ENCODE measurements at regions not wholly inside any gene's neighbourhood (a gene's known extent, or its start where the extent isn't known, plus 50 kb on each side); places are given as distances from the start of the nearest gene placed in this dataset.

DNA sequence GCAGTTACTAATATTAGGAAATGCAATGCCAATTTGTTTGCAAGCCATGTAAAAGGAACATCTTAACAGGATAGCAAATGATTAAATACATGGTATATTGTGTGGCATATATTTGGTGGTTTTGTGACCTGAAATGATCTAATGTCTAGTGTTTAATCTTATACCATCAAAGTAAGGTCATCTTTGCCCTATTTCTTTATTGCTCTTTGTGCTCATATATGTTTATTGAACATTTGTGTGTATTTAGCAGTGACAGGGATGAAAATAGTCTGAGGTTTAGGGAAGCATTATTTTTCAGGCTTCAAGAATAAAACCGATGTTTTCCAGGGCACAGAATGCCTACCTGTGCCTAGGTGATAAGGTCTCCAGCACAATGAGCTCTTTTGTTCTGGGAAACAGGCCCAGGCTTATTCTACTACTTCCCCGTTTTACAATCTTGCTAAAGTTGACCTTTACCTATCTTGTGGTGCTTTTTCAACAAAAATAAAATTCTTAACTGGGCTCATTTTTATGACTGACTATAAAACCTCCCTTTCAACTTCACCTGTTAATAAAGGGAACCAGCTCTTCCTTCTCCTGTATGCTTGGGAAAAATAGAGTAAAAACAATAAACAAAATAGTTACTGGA, 105.6 kb upstream of the ANKH start:
- Mint-ChIP-seq H3K4me3 (no peak overlapping the region), H3K9me3 (no peaks in the 10 kb centered on the region), H3K27ac (no peak overlapping the region), H3K27me3 (ENCODE audit: insufficient read depth) (peaks cover 10% of the 10 kb centered on the region), H3K4me1 (ENCODE audit: low read depth) (peaks cover 9% of the 10 kb centered on the region), H3K36me3 (ENCODE audit: low read depth) (no peaks in the 10 kb centered on the region)
- DNase-seq (ENCODE audit: low spot score): no peak
- intact Hi-C loops (cut with micrococcal nuclease): no loop called here

DNA sequence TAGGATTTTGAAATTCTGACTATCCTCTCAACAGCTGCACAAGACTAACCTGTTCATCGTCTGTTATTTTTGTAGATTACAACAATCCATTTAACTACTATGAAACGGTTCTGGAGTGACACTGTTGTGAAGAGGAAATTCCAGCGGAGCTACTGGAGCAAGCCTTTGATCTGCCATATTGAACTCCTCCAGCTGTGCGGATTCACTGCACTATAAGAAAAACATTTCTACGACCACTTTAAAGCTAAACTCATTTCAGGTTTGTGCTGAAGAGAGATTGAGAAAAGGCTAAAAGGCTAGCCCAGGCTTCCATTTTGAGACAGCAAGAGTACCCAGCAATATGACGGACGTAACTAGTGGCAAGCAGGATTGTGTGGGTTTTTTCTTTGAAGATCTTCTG, 104.9 kb upstream of the ANKH start:
- H3K27me3 Mint-ChIP-seq (ENCODE audit: insufficient read depth): peaks cover 12% of the 10 kb centered on the region
- no peak overlapping the region for H3K27ac Mint-ChIP-seq
- H3K9me3 Mint-ChIP-seq: no peaks in the 10 kb centered on the region
- H3K4me1 Mint-ChIP-seq (ENCODE audit: low read depth): peaks cover 9% of the 10 kb centered on the region
- no peak for DNase-seq (ENCODE audit: low spot score)
- H3K4me3 Mint-ChIP-seq: no peak overlapping the region
- intact Hi-C loops (cut with micrococcal nuclease): no loop called here
- H3K36me3 Mint-ChIP-seq (ENCODE audit: low read depth): no peaks in the 10 kb centered on the region

DNA sequence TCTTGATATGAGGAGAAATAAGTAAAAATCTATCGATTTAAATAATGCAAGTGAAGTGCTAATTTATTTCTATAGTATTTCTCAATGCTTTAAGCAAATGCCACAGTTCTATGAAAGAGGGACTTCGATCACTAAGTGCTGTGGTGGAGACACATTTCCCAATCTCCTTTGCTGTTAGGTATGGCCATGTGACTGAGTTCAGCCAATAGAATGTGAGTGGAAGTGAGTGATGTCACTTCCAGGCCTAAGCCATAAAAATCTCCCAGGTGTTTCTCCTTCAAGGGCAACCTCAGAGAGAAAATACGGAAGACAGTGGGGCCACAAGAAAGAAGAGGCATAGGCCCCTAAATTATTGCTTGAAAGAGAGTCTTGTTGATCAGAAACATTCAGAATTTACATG, 100.3 kb upstream of the ANKH start:
- peaks cover 9% of the 10 kb centered on the region for H3K27me3 Mint-ChIP-seq (ENCODE audit: insufficient read depth)
- H3K36me3 Mint-ChIP-seq (ENCODE audit: low read depth): no peaks in the 10 kb centered on the region

DNA sequence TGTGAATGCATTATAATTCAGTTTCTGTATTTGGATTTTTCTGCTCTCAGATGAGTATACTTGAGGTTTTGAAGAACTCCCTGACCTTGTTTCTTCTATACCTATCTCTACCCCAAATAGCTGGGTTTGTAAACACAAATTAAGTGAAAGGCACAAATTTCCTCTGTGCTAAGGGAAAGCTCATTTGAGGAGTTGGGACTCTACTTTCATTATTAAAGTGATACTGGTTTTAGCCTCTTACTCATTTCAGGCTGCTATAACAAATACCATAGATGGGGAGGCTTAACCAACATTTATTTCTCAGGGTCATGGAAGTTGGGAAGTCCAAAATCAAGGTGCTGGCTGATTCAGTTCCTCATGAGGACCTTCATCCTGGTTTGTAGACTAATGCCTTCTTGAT, 97.2 kb upstream of the ANKH start:
- Mint-ChIP-seq H3K27me3 (ENCODE audit: insufficient read depth) (peaks cover 5% of the 10 kb centered on the region), H3K4me1 (ENCODE audit: low read depth) (no peaks in the 10 kb centered on the region), H3K9me3 (no peaks in the 10 kb centered on the region), H3K36me3 (ENCODE audit: low read depth) (no peaks in the 10 kb centered on the region), H3K27ac (no peak overlapping the region), H3K4me3 (no peak overlapping the region)
- no peak for DNase-seq (ENCODE audit: low spot score)
- intact Hi-C loops (cut with micrococcal nuclease): no loop called here

More for the DNA sequence above, 100.3 kb upstream of the ANKH start:
- Mint-ChIP-seq H3K9me3 (no peaks in the 10 kb centered on the region), H3K4me3 (no peak overlapping the region), H3K27ac (no peak overlapping the region), H3K4me1 (ENCODE audit: low read depth) (no peaks in the 10 kb centered on the region)
- intact Hi-C loops (cut with micrococcal nuclease): no loop called here
- DNase-seq (ENCODE audit: low spot score): no peak

DNA sequence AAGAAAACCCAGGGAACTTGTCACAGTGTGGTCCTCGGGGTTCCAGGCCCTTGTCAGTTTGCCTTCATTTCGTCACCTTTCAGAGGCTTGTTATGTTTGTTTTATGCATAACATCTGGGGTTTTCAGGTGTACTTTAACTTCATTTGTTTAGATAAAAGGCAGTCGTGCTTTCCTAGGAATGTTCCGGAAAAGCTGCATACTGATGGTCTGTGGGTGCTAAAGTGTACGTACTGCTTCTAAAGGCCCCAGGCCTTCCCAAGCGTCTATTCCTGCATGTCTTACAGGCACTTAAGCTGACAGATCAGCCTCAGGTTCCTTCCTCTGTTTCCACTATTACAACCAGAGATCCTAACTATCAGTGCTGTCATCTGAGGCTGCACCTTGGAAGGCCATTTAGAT, 95.6 kb upstream of the ANKH start:
- DNase-seq (ENCODE audit: low spot score): no peak
- intact Hi-C loops (cut with micrococcal nuclease): no loop called here
- H3K27ac Mint-ChIP-seq: no peak overlapping the region
- H3K9me3 Mint-ChIP-seq: no peaks in the 10 kb centered on the region
- H3K36me3 Mint-ChIP-seq (ENCODE audit: low read depth): no peaks in the 10 kb centered on the region
- H3K4me1 Mint-ChIP-seq (ENCODE audit: low read depth): no peaks in the 10 kb centered on the region
- H3K4me3 Mint-ChIP-seq: no peak overlapping the region
- peaks cover 2% of the 10 kb centered on the region for H3K27me3 Mint-ChIP-seq (ENCODE audit: insufficient read depth)

DNA sequence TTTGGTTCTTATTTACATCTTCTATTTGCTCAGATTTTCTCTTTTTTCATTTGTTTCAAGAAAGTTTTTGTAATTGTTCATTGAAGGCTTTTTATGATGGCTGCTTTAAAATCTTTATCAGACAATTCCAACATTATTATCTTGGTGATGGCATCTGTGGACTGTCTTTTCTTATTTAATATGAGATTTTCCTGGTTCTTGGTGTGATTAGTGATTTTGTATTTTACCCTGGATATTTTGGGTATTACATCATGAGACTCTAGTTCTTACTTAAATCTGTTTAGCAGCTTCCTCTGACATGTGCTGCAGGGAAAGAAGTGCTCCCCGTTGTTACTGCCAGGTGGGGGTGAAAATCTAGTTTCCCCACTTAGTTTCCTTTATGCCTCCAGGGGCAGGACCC, 94.2 kb upstream of the ANKH start:
- Mint-ChIP-seq H3K36me3 (ENCODE audit: low read depth) (no peaks in the 10 kb centered on the region), H3K27me3 (ENCODE audit: insufficient read depth) (no peaks in the 10 kb centered on the region), H3K4me3 (no peak overlapping the region), H3K9me3 (no peaks in the 10 kb centered on the region), H3K4me1 (ENCODE audit: low read depth) (no peaks in the 10 kb centered on the region), H3K27ac (no peak overlapping the region)
- no peak for DNase-seq (ENCODE audit: low spot score)
- intact Hi-C loops (cut with micrococcal nuclease): no loop called here

DNA sequence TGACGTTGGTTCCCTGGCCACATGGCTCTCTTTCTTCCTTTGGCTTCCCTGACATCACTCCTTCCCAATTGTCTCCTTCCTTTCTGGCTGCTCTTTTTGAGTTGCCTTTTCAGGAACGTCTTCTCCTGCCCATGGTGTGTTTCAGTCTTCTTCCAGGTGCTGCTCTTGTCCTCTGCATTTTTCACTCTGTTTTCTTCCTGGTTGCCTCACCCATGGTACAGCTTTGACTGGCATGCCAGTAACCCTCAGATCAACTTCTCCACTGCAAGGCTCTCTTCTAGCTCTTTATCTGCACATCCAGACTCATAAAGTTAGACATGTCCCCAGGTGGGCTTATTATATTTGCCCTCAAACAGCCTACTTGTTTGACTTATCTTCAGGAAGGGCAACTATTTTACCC, 91.0 kb upstream of the ANKH start:
- Mint-ChIP-seq H3K4me3 (no peak overlapping the region), H3K27me3 (ENCODE audit: insufficient read depth) (peaks cover under 1% of the 10 kb centered on the region), H3K36me3 (ENCODE audit: low read depth) (no peaks in the 10 kb centered on the region), H3K27ac (no peak overlapping the region), H3K9me3 (no peaks in the 10 kb centered on the region), H3K4me1 (ENCODE audit: low read depth) (no peaks in the 10 kb centered on the region)
- intact Hi-C loops (cut with micrococcal nuclease): no loop called here
- no peak for DNase-seq (ENCODE audit: low spot score)

DNA sequence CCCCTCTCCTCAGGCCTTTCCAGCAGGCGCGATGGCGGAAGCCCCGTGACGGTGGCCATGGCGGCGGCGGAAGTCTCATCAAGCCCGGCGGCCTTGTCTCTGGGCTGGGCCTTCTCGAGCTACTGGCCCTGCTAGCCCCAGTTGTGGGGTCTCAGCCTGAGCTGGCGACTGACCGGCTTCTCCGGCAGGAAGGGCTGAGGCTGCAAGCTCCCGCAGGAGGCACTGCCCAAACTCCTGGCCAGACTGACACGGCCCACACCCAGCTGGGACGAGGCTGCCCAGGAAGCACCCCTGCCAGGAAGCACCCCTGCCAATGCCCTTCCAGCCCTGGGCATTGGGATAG, 88.5 kb upstream of the ANKH start:
- no peaks in the 10 kb centered on the region for H3K4me1 Mint-ChIP-seq (ENCODE audit: low read depth)
- no peak for DNase-seq (ENCODE audit: low spot score)
- peaks cover 5% of the 10 kb centered on the region for H3K27me3 Mint-ChIP-seq (ENCODE audit: insufficient read depth)
- H3K9me3 Mint-ChIP-seq: no peaks in the 10 kb centered on the region
- H3K36me3 Mint-ChIP-seq (ENCODE audit: low read depth): no peaks in the 10 kb centered on the region
- H3K4me3 Mint-ChIP-seq: no peak overlapping the region
- intact Hi-C loops (cut with micrococcal nuclease): no loop called here
- H3K27ac Mint-ChIP-seq: no peak overlapping the region

DNA sequence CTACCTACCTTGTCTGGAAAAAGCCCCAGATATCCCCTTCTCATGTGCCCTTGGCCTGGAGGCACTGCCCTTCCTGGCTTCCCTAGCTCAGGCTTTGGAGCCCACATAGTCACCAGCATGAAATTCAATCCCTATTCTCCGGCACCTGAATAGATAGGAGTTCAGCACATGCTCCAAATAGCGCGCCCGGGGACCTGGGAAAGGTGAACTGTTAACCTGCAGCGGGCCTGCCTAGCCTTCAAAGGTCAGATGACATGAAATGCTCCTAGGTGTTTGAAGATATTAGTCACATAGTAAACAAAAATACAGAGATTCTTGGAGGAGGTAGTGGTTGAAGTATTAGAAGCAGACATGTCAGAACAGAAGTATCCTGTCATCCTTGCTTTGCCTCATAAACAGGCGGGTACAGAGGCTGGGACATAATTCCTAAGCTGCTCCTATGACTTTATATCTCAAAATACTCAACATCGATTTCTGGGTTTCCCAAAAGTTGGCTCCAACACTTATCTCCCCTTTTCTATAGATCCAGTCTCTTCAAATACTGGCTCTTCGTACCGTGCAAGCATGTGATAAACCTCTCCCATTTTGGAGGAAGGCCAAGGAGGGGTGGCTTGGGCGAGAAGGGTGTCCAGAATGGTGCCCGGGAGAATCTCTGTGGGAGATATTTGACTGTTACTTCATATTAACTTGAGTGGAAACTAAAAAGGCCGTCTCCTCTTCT, 88.0 kb upstream of the ANKH start:
- Mint-ChIP-seq H3K4me3 (no peak overlapping the region), H3K4me1 (ENCODE audit: low read depth) (no peaks in the 10 kb centered on the region), H3K27me3 (ENCODE audit: insufficient read depth) (peaks cover 5% of the 10 kb centered on the region), H3K36me3 (ENCODE audit: low read depth) (no peaks in the 10 kb centered on the region), H3K27ac (no peak overlapping the region), H3K9me3 (no peaks in the 10 kb centered on the region)
- no peak for DNase-seq (ENCODE audit: low spot score)
- intact Hi-C loops (cut with micrococcal nuclease): no loop called here

DNA sequence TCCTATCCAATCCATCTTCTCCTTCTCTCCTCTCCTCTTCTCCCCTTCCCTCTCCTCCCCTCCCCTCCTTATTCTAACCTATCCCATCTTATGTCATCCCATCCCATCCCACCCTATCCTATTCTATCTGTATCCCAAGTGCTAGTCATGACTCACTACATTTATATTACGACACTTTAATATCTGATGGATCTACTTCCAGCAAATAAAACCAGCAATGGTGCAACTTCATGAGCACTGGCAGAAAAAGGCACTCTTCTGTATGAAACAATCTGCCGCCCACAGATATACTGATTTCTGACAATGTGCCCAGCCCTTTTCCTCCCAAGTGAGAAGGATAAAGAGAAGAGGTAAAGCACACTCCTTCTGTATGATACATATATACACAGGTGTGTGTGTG, 86.6 kb upstream of the ANKH start:
- Mint-ChIP-seq H3K36me3 (ENCODE audit: low read depth) (no peaks in the 10 kb centered on the region), H3K27ac (no peak overlapping the region), H3K4me1 (ENCODE audit: low read depth) (no peaks in the 10 kb centered on the region), H3K27me3 (ENCODE audit: insufficient read depth) (peaks cover 5% of the 10 kb centered on the region), H3K9me3 (no peaks in the 10 kb centered on the region), H3K4me3 (no peak overlapping the region)
- no peak for DNase-seq (ENCODE audit: low spot score)
- intact Hi-C loops (cut with micrococcal nuclease): no loop called here

DNA sequence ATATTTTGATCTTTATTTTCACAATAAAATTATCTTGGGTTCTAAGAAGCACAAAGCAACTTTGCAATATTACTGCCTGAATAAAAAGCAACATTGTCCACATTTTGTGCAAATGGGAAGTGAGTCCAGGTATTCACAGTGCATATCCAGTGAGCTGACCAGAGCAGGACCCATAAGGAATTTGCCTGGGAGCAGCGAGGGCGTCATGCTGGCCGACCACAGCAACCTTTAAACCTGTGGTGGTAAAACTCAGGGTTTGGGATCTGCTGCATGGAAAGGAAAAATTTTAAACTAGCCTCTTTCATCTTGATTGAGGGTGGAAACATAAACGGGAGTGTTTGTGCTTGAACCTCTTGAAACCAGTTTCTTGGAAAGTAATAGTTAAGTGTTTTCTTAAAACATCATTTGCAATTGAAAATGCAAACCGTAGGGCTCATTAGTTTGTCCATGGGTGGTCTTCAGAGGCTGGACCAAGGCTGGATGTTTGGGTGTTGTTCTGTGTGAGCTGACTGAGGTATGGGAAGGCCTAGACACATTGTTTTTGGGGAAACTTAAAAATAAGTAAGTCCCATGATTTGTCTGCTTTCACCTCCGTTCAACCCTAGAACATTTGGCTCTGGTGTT, 85.0 kb upstream of the ANKH start:
- no peak for DNase-seq (ENCODE audit: low spot score)
- H3K36me3 Mint-ChIP-seq (ENCODE audit: low read depth): no peaks in the 10 kb centered on the region
- H3K27me3 Mint-ChIP-seq (ENCODE audit: insufficient read depth): peaks cover 5% of the 10 kb centered on the region
- no peaks in the 10 kb centered on the region for H3K9me3 Mint-ChIP-seq
- intact Hi-C loops (cut with micrococcal nuclease): no loop called here
- H3K27ac Mint-ChIP-seq: no peak overlapping the region
- H3K4me3 Mint-ChIP-seq: no peak overlapping the region
- no peaks in the 10 kb centered on the region for H3K4me1 Mint-ChIP-seq (ENCODE audit: low read depth)

DNA sequence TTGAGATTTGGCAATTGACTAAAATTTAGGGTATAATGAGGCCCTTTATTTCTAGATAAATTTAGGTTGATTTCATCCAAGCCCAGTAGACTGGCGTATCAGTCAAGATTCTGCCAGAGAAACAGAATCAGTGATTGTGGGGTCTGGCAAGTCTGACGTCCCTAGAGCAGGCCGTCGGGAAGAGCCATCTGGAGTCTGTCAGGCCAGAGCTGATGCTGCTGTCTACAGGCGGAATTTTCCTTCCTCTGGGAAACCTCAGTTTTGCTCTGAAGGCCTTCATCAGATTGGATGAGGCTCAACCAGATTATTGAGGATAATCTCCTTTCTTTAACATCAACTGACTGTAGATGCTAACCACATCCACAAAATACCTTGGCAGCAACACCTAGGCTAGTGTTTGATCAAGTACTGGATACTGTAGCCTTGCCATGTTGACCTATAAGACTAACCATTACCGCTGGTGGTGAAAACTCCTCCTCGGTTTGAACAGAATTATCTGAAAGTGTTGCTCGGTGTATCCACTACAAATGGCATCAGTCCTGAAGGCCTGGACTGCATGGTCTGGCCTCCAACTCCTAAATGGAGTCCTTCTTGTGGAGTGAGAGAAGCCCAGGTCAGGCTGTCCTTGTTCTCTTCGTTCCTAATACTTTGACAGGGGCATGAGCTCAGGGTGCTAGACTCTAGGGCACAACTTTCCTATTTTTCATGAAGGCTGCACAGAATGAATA, 83.2 kb upstream of the ANKH start:
- no peak for DNase-seq (ENCODE audit: low spot score)
- H3K27ac Mint-ChIP-seq: no peak overlapping the region
- H3K36me3 Mint-ChIP-seq (ENCODE audit: low read depth): no peaks in the 10 kb centered on the region
- no peaks in the 10 kb centered on the region for H3K4me1 Mint-ChIP-seq (ENCODE audit: low read depth)
- no peak overlapping the region for H3K4me3 Mint-ChIP-seq
- peaks cover 5% of the 10 kb centered on the region for H3K27me3 Mint-ChIP-seq (ENCODE audit: insufficient read depth)
- intact Hi-C loops (cut with micrococcal nuclease): no loop called here
- H3K9me3 Mint-ChIP-seq: no peaks in the 10 kb centered on the region

DNA sequence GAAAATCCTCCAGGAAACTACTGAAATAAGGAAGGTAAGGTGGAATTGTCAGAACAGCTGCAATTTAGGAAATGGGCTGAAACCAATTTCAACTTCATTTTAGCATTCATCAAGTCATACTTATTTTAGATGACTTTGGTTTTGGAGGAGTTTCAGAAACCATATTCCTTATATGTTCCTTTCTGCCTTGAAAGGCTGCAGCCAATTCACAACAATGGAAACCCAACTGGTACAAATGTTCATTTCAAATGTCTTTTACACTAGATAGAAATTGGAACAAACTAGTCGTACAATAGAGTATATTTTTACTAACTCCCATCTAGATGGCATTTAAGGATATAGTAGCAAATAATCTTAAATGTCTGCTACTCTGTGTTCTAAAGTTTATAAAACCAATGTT, 82.6 kb upstream of the ANKH start:
- Mint-ChIP-seq H3K27me3 (ENCODE audit: insufficient read depth) (peaks cover 5% of the 10 kb centered on the region), H3K9me3 (no peaks in the 10 kb centered on the region)
- no peak for DNase-seq (ENCODE audit: low spot score)

More for the DNA sequence above, 82.6 kb upstream of the ANKH start:
- Mint-ChIP-seq H3K36me3 (ENCODE audit: low read depth) (no peaks in the 10 kb centered on the region), H3K4me1 (ENCODE audit: low read depth) (no peaks in the 10 kb centered on the region), H3K4me3 (no peak overlapping the region), H3K27ac (no peak overlapping the region)
- intact Hi-C loops (cut with micrococcal nuclease): no loop called here
